ENCODE measurements at regions not wholly inside any gene's neighbourhood (a gene's known extent, or its start where the extent isn't known, plus 50 kb on each side); places are given as distances from the start of the nearest gene placed in this dataset.

GRCh38 chr19:28502879-28503734 is 709.8 kb downstream of the UQCRFS1 start:
- Histone ChIP-seq H3K36me3 (ENCODE audit: control insufficient read depth in 3 of 3, insufficient read depth in 3 of 3, low read length in 3 of 3) (no peaks in the 10 kb centered on the region), H3K9me3 (ENCODE audit: control insufficient read depth in 3 of 3, low read length in 3 of 3) (no peaks in the 10 kb centered on the region), H3K27me3 (ENCODE audit: control insufficient read depth in 3 of 3, insufficient read depth in 3 of 3, low read length in 3 of 3) (no peaks in the 10 kb centered on the region), H3K9ac (ENCODE audit: low read depth in 1 of 3, low read length in 3 of 3) (no peak overlapping the region), H3K4me1 (ENCODE audit: control insufficient read depth in 3 of 3, insufficient read depth in 3 of 3, low read length in 3 of 3) (peaks cover 2 to 5% (median 5%) of the 10 kb centered on the region in 3 donors), H3K27ac (ENCODE audit: low read depth, low read length) (no peak overlapping the region), H3K4me3 (ENCODE audit: low read length in 3 of 3) (no peak overlapping the region)

GRCh38 chr19:28501976-28502375 is 711.0 kb downstream of the UQCRFS1 start:
- no peaks in the 10 kb centered on the region for H3K36me3 ChIP-seq (ENCODE audit: control insufficient read depth in 3 of 3, insufficient read depth in 3 of 3, low read length in 3 of 3)
- H3K4me1 ChIP-seq (ENCODE audit: control insufficient read depth in 3 of 3, insufficient read depth in 3 of 3, low read length in 3 of 3), result peaks cover 0 to 5% (median 0%) of the 10 kb centered on the region in 3 donors
- H3K4me3 ChIP-seq (ENCODE audit: low read length in 3 of 3), result no peak overlapping the region
- H3K9me3 ChIP-seq (ENCODE audit: control insufficient read depth in 3 of 3, low read length in 3 of 3), result no peaks in the 10 kb centered on the region
- H3K9ac ChIP-seq (ENCODE audit: low read depth in 1 of 3, low read length in 3 of 3), result no peak overlapping the region
- H3K27ac ChIP-seq (ENCODE audit: low read depth, low read length), result no peak overlapping the region
- no peaks in the 10 kb centered on the region for H3K27me3 ChIP-seq (ENCODE audit: control insufficient read depth in 3 of 3, insufficient read depth in 3 of 3, low read length in 3 of 3)

- Histone ChIP-seq H3K27ac (ENCODE audit: low read depth, low read length) (no peak overlapping the region), H3K9me3 (ENCODE audit: control insufficient read depth in 3 of 3, low read length in 3 of 3) (no peaks in the 10 kb centered on the region), H3K4me3 (ENCODE audit: low read length in 3 of 3) (no peak overlapping the region), H3K36me3 (ENCODE audit: control insufficient read depth in 3 of 3, insufficient read depth in 3 of 3, low read length in 3 of 3) (no peaks in the 10 kb centered on the region), H3K27me3 (ENCODE audit: control insufficient read depth in 3 of 3, insufficient read depth in 3 of 3, low read length in 3 of 3) (no peaks in the 10 kb centered on the region), H3K9ac (ENCODE audit: low read depth in 1 of 3, low read length in 3 of 3) (no peak overlapping the region), H3K4me1 (ENCODE audit: control insufficient read depth in 3 of 3, insufficient read depth in 3 of 3, low read length in 3 of 3) (peaks cover 0 to 5% (median 0%) of the 10 kb centered on the region in 3 donors)
These were observed 711.8 kb downstream of the UQCRFS1 start for GRCh38 chr19:28500982-28501630.

GRCh38 chr19:28500296-28500695 is 712.7 kb downstream of the UQCRFS1 start:
- no peaks in the 10 kb centered on the region for H3K9me3 ChIP-seq (ENCODE audit: control insufficient read depth in 3 of 3, low read length in 3 of 3)
- H3K4me1 ChIP-seq (ENCODE audit: control insufficient read depth in 3 of 3, insufficient read depth in 3 of 3, low read length in 3 of 3), result peaks cover 0 to 5% (median 0%) of the 10 kb centered on the region in 3 donors
- H3K4me3 ChIP-seq (ENCODE audit: low read length in 3 of 3), result no peak overlapping the region
- H3K27me3 ChIP-seq (ENCODE audit: control insufficient read depth in 3 of 3, insufficient read depth in 3 of 3, low read length in 3 of 3), result no peaks in the 10 kb centered on the region
- no peak overlapping the region for H3K9ac ChIP-seq (ENCODE audit: low read depth in 1 of 3, low read length in 3 of 3)
- no peaks in the 10 kb centered on the region for H3K36me3 ChIP-seq (ENCODE audit: control insufficient read depth in 3 of 3, insufficient read depth in 3 of 3, low read length in 3 of 3)
- no peak overlapping the region for H3K27ac ChIP-seq (ENCODE audit: low read depth, low read length)

- Histone ChIP-seq H3K9me3 (ENCODE audit: control insufficient read depth in 3 of 3, low read length in 3 of 3) (no peaks in the 10 kb centered on the region), H3K36me3 (ENCODE audit: control insufficient read depth in 3 of 3, insufficient read depth in 3 of 3, low read length in 3 of 3) (no peaks in the 10 kb centered on the region), H3K4me1 (ENCODE audit: control insufficient read depth in 3 of 3, insufficient read depth in 3 of 3, low read length in 3 of 3) (peaks cover 0 to 5% (median 0%) of the 10 kb centered on the region in 3 donors), H3K27ac (ENCODE audit: low read depth, low read length) (no peak overlapping the region), H3K27me3 (ENCODE audit: control insufficient read depth in 3 of 3, insufficient read depth in 3 of 3, low read length in 3 of 3) (no peaks in the 10 kb centered on the region), H3K9ac (ENCODE audit: low read depth in 1 of 3, low read length in 3 of 3) (no peak overlapping the region), H3K4me3 (ENCODE audit: low read length in 3 of 3) (no peak overlapping the region)
These were observed 714.5 kb downstream of the UQCRFS1 start for GRCh38 chr19:28498404-28498976.

DNA sequence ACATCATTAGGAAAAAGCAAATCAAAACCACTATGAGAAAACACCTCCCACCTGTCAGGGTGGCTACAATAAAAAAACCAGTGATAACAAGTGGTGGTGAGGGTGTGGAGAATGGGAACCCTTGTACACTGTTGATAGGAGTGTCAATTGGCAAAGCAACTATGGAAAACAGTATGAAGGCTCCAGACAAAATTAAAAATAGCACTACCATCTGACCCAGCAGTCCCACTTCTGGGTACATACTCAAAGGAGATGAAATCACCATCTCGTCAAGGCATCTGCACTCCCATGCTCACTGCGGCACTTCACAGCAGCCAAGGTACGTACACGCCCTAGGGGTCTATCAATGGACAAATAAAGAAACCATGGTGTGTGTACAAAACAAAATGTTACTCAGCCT is 715.1 kb downstream of the UQCRFS1 start:
- Histone ChIP-seq H3K9me3 (ENCODE audit: control insufficient read depth in 3 of 3, low read length in 3 of 3) (no peaks in the 10 kb centered on the region), H3K4me3 (ENCODE audit: low read length in 3 of 3) (no peak overlapping the region), H3K9ac (ENCODE audit: low read depth in 1 of 3, low read length in 3 of 3) (no peak overlapping the region), H3K27me3 (ENCODE audit: control insufficient read depth in 3 of 3, insufficient read depth in 3 of 3, low read length in 3 of 3) (no peaks in the 10 kb centered on the region), H3K36me3 (ENCODE audit: control insufficient read depth in 3 of 3, insufficient read depth in 3 of 3, low read length in 3 of 3) (no peaks in the 10 kb centered on the region), H3K27ac (ENCODE audit: low read depth, low read length) (no peak overlapping the region), H3K4me1 (ENCODE audit: control insufficient read depth in 3 of 3, insufficient read depth in 3 of 3, low read length in 3 of 3) (peaks cover 0 to 5% (median 0%) of the 10 kb centered on the region in 3 donors)

DNA sequence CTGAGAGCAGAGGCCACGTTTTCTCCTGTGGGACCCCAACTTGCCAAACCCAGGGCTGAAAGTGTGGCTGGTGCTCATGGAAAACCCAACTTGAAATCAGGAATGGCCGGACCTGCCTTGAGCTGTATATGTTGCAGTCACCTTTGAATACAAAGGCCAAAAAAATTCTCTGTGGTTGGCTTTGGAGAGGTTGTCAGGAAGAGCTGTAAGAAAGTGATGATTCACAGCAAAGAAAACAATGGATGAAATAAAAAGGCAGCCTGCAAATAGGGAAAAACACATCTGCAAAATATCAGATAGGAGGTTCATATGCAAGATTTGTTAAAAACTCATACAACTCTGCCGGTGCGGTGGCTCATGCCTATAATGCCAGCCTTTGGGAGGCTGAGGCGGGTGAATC is 715.8 kb downstream of the UQCRFS1 start:
- no peak overlapping the region for H3K27ac ChIP-seq (ENCODE audit: low read depth, low read length)
- H3K36me3 ChIP-seq (ENCODE audit: control insufficient read depth in 3 of 3, insufficient read depth in 3 of 3, low read length in 3 of 3), result no peaks in the 10 kb centered on the region
- H3K4me1 ChIP-seq (ENCODE audit: control insufficient read depth in 3 of 3, insufficient read depth in 3 of 3, low read length in 3 of 3), result peaks cover 0 to 12% (median 2%) of the 10 kb centered on the region in 3 donors
- no peaks in the 10 kb centered on the region for H3K27me3 ChIP-seq (ENCODE audit: control insufficient read depth in 3 of 3, insufficient read depth in 3 of 3, low read length in 3 of 3)
- no peak overlapping the region for H3K9ac ChIP-seq (ENCODE audit: low read depth in 1 of 3, low read length in 3 of 3)
- H3K9me3 ChIP-seq (ENCODE audit: control insufficient read depth in 3 of 3, low read length in 3 of 3), result no peaks in the 10 kb centered on the region
- no peak overlapping the region for H3K4me3 ChIP-seq (ENCODE audit: low read length in 3 of 3)

DNA sequence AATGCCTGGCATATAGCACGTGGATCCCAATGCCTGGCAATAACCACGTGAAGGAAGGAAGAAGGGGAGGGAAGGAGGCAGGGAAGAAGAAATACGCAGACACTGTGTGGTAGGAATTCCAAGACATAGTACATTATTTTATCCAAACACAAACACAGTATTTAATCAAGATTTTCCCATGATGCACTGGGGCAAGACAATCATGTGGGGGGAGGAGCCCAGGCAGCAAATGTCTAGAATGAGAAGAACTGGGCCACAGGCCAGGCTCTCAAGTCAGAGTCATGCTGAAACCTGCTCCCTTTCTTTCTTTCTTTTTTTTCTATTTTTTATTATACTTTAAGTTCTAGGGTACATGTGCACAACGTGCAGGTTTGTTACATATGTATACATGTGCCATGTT is 717.9 kb downstream of the UQCRFS1 start:
- Histone ChIP-seq H3K9me3 (ENCODE audit: control insufficient read depth in 3 of 3, low read length in 3 of 3) (no peaks in the 10 kb centered on the region), H3K36me3 (ENCODE audit: control insufficient read depth in 3 of 3, insufficient read depth in 3 of 3, low read length in 3 of 3) (no peaks in the 10 kb centered on the region), H3K4me3 (ENCODE audit: low read length in 3 of 3) (no peak overlapping the region), H3K9ac (ENCODE audit: low read depth in 1 of 3, low read length in 3 of 3) (no peak overlapping the region), H3K27me3 (ENCODE audit: control insufficient read depth in 3 of 3, insufficient read depth in 3 of 3, low read length in 3 of 3) (no peaks in the 10 kb centered on the region), H3K27ac (ENCODE audit: low read depth, low read length) (no peak overlapping the region), H3K4me1 (ENCODE audit: control insufficient read depth in 3 of 3, insufficient read depth in 3 of 3, low read length in 3 of 3) (peaks cover 0 to 12% (median 3%) of the 10 kb centered on the region in 3 donors)

DNA sequence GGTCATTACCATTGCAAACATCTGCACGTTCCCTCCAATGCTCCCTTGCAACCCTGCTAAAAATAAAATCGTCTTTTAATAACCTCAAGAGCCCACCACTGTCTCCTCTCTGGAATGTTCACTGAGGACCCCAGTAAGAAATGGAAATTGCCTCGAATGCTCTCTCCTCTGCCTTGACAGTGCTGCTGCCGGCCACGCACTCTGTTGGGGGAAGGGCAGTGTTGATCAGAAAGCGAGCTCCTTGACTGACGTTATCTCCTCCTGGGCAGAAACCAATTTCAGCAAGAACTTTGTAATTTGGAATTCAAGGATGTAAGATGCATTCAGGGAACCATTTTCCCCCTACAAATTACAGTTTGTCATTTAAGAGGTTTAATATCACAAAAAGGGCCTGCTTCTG is 718.5 kb downstream of the UQCRFS1 start:
- H3K9me3 ChIP-seq (ENCODE audit: control insufficient read depth in 3 of 3, low read length in 3 of 3), result no peaks in the 10 kb centered on the region
- H3K4me3 ChIP-seq (ENCODE audit: low read length in 3 of 3), result no peak overlapping the region
- H3K27me3 ChIP-seq (ENCODE audit: control insufficient read depth in 3 of 3, insufficient read depth in 3 of 3, low read length in 3 of 3), result no peaks in the 10 kb centered on the region
- no peaks in the 10 kb centered on the region for H3K36me3 ChIP-seq (ENCODE audit: control insufficient read depth in 3 of 3, insufficient read depth in 3 of 3, low read length in 3 of 3)
- H3K27ac ChIP-seq (ENCODE audit: low read depth, low read length), result no peak overlapping the region
- H3K4me1 ChIP-seq (ENCODE audit: control insufficient read depth in 3 of 3, insufficient read depth in 3 of 3, low read length in 3 of 3), result peaks cover 0 to 12% (median 3%) of the 10 kb centered on the region in 3 donors
- H3K9ac ChIP-seq (ENCODE audit: low read depth in 1 of 3, low read length in 3 of 3), result no peak overlapping the region

- H3K36me3 ChIP-seq (ENCODE audit: control insufficient read depth in 3 of 3, insufficient read depth in 3 of 3, low read length in 3 of 3), result no peaks in the 10 kb centered on the region
- H3K9ac ChIP-seq (ENCODE audit: low read depth in 1 of 3, low read length in 3 of 3), result no peak overlapping the region
- no peaks in the 10 kb centered on the region for H3K27me3 ChIP-seq (ENCODE audit: control insufficient read depth in 3 of 3, insufficient read depth in 3 of 3, low read length in 3 of 3)
- no peaks in the 10 kb centered on the region for H3K9me3 ChIP-seq (ENCODE audit: control insufficient read depth in 3 of 3, low read length in 3 of 3)
- peaks cover 0 to 12% (median 3%) of the 10 kb centered on the region in 3 donors for H3K4me1 ChIP-seq (ENCODE audit: control insufficient read depth in 3 of 3, insufficient read depth in 3 of 3, low read length in 3 of 3)
- H3K27ac ChIP-seq (ENCODE audit: low read depth, low read length), result no peak overlapping the region
- H3K4me3 ChIP-seq (ENCODE audit: low read length in 3 of 3), result no peak overlapping the region
These were observed 719.1 kb downstream of the UQCRFS1 start for GRCh38 chr19:28493884-28494283.
